Endothelial cell of umbilical vein (primary cell): ENCODE measurements at regions not wholly inside any gene's neighbourhood (a gene's known extent, or its start where the extent isn't known, plus 50 kb on each side); places are given as distances from the start of the nearest gene placed in this dataset.

Experiments used
- BruUV-seq: library from RNA; stranded (reverse); fragments of 400-500 nt; replicated peaks from 2 replicates; lab custom pipeline; 2021; lab: Mats Ljungman, UMichigan
- CTCF ChIA-PET: fragments of 300-600, 350-600 bp; sonication (Branson Sonifier 250); formaldehyde crosslinking; loops from one replicate; lab custom pipeline; 2021; ENCODE audit warnings: antibody characterized with exemption, inconsistent platforms; lab: Charles Lee
- POLR2A ChIA-PET: fragments of 300-600, 350-600 bp; sonication (Branson Sonifier 250); formaldehyde crosslinking; loops from one replicate; lab custom pipeline; 2021; ENCODE audit warnings: antibody characterized with exemption, inconsistent platforms; lab: Charles Lee
- DNase-seq: peaks from one replicate; pipeline ENCODE4 v3.0.0-alpha.2; 2011; ENCODE audit warnings: low read depth, low spot score
- FAIRE-seq: peaks from 2 replicates; lab custom pipeline; 2011; peaks lifted over from hg19 to GRCh38; lab: Jason Lieb, UNC
- H2AFZ ChIP-seq: 2 replicates; pipeline ENCODE4 v1.6.0; 2012; ENCODE audit warnings: low read depth, low read length, control low read depth, inconsistent platforms
- H3K27ac ChIP-seq: 2 replicates; pipeline ENCODE4 v1.5.1; 2011; ENCODE audit warnings: low read depth, mild to moderate bottlenecking, control low read depth, low read length, moderate library complexity; ENCODE audit not compliant: insufficient read depth
- H3K27me3 ChIP-seq, 2 experiments: 2 replicates each; pipeline versions ENCODE4 v1.6.0 to v1.6.1; 2011; ENCODE audit warnings: low read length in 2 of 2, mixed read lengths in 1 of 2; ENCODE audit not compliant: control insufficient read depth in 2 of 2, insufficient read depth in 2 of 2
- H3K36me3 ChIP-seq, 2 experiments: 2 replicates in 1 of 2; 3 replicates in 1 of 2; pipeline ENCODE4 v1.5.1; 2011; ENCODE audit warnings: low read length in 2 of 2, mild to moderate bottlenecking in 1 of 2, moderate library complexity in 1 of 2; ENCODE audit not compliant: control insufficient read depth in 2 of 2, insufficient read depth in 2 of 2; ENCODE audit errors: extremely low read depth in 1 of 2
- H3K4me1 ChIP-seq: 3 replicates; pipeline ENCODE4 v1.5.1; 2011; ENCODE audit warnings: mild to moderate bottlenecking, low read length; ENCODE audit not compliant: control insufficient read depth, insufficient read depth; ENCODE audit errors: extremely low read depth
- H3K4me2 ChIP-seq: 2 replicates; pipeline ENCODE4 v1.6.1; 2011; ENCODE audit warnings: low read length, control low read depth, mixed read lengths; ENCODE audit not compliant: insufficient read depth
- H3K4me3 ChIP-seq, 3 experiments: fragments of 200-600 bp in 1 of 3; sonication (generic), shearing (Covaris generic) in 1 of 3; replicated peaks in 1 of 3; 2 replicates each; pipeline ENCODE4 v1.5.1; 2011 to 2016; ENCODE audit warnings: control low read depth in 3 of 3, low read length in 3 of 3, mild to moderate bottlenecking in 2 of 3, inconsistent platforms in 1 of 3, low read depth in 1 of 3, moderate library complexity in 1 of 3; ENCODE audit not compliant: insufficient read depth in 1 of 3
- H3K79me2 ChIP-seq: 2 replicates; pipeline ENCODE4 v1.6.0; 2012; ENCODE audit warnings: low read length, inconsistent platforms; ENCODE audit not compliant: control insufficient read depth, insufficient read depth
- H3K9ac ChIP-seq: replicated peaks from 2 replicates; pipeline ENCODE3; 2011; ENCODE audit warnings: low read length, control low read depth; ENCODE audit not compliant: insufficient read depth; ENCODE audit errors: extremely low read depth
- H3K9me1 ChIP-seq: replicated peaks from 3 replicates; pipeline ENCODE4 v1.6.0; 2011; ENCODE audit warnings: mild to moderate bottlenecking, low read length; ENCODE audit not compliant: control insufficient read depth, insufficient read depth; ENCODE audit errors: extremely low read depth
- H3K9me3 ChIP-seq: replicated peaks from 2 replicates; pipeline ENCODE4 v1.5.1; 2012; ENCODE audit warnings: low read length, inconsistent platforms; ENCODE audit not compliant: control insufficient read depth, insufficient read depth
- H4K20me1 ChIP-seq: replicated peaks from 2 replicates; pipeline ENCODE3; 2011; ENCODE audit warnings: mild to moderate bottlenecking, low read length; ENCODE audit not compliant: control insufficient read depth, insufficient read depth; ENCODE audit errors: extremely low read depth
- EZH2 ChIP-seq: IDR thresholded peaks from 2 replicates; pipeline ENCODE4 v1.6.1; 2012; ENCODE audit warnings: borderline replicate concordance, low read depth, mild to moderate bottlenecking, moderate library complexity, low read length, inconsistent platforms; ENCODE audit not compliant: severe bottlenecking
- FOS ChIP-seq: IDR thresholded peaks from 2 replicates; pipeline ENCODE4 v1.6.1; 2011; ENCODE audit warnings: mild to moderate bottlenecking, low read length, moderate library complexity, borderline replicate concordance; ENCODE audit not compliant: insufficient read depth
- GATA2 ChIP-seq: IDR thresholded peaks from 2 replicates; pipeline ENCODE4 v1.7.0; 2011; ENCODE audit warnings: low read depth, mild to moderate bottlenecking, moderate library complexity, mixed read lengths, low read length; ENCODE audit not compliant: insufficient read length, insufficient read depth
- JUN ChIP-seq: IDR thresholded peaks from 2 replicates; pipeline ENCODE4 v1.6.1; 2011; ENCODE audit warnings: borderline replicate concordance, low read depth; ENCODE audit not compliant: insufficient read length, insufficient read depth
- MYC ChIP-seq: IDR thresholded peaks from one replicate; pipeline ENCODE4 v1.6.1; 2011; ENCODE audit warnings: mild to moderate bottlenecking, low read depth, low read length
- POLR2A ChIP-seq: IDR thresholded peaks from 2 replicates; pipeline ENCODE4 v1.6.1; 2012; ENCODE audit warnings: low read depth, mild to moderate bottlenecking, control low read depth, low read length
- POLR2AphosphoS5 ChIP-seq: IDR thresholded peaks from 2 replicates; pipeline ENCODE4 v1.6.1; 2012; ENCODE audit warnings: low read depth, mild to moderate bottlenecking, control low read depth, low read length, moderate library complexity; ENCODE audit not compliant: insufficient read depth
- dilution Hi-C: fragments of 300-500 bp; cut with MboI; formaldehyde crosslinking; loops from one replicate; pipeline ENCODE4 v1.15.0; 2019; ENCODE audit warnings: low sequenced_read_pairs; ENCODE audit not compliant: extremely low pct_ligation_motif_present
- intact Hi-C: fragments of 100-400 bp; cut with micrococcal nuclease; formaldehyde crosslinking; loops from one replicate; pipeline ENCODE4 v1.10.0; 2022
- TF ChIP-seq, protein P1 (sequence below), 2 donors: IDR thresholded peaks; 1 replicate in 1 of 2; 2 replicates in 1 of 2; pipeline ENCODE4 v1.5.1; 2011; ENCODE audit warnings: low read length in 2 of 2, mild to moderate bottlenecking in 2 of 2, moderate library complexity in 2 of 2, control low read depth in 1 of 2, inconsistent platforms in 1 of 2, low read depth in 1 of 2; ENCODE audit not compliant: insufficient read depth in 1 of 2; ENCODE audit errors: extremely low read depth in 1 of 2
- TF ChIP-seq, protein P2 (sequence below): IDR thresholded peaks from 2 replicates; pipeline ENCODE4 v1.6.1; 2011; ENCODE audit not compliant: insufficient read depth, insufficient read length

DNA sequence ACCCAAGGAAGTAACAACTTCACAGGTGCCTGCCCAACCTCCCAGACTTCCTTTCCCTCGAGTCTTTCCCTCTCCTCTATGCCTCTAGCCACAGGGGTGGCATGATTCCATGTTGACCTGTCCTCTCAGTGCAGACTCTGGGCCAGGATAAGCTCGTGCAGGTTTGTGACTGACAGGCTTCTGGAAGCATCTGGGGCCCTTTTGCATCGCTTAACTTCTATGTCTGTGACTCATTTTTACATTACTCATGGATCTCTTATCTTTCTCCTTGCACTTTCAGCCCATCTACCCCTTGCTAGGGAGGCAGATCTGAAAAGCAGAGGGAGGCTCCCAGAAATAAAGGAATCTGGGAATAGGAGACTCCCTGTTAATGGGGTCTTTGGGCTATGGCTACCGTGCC, 98.5 kb upstream of the RIOK3 start:
- no peaks in the 10 kb centered on the region for H3K79me2 ChIP-seq
- H3K36me3 ChIP-seq = no peaks in the 10 kb centered on the region
- intact Hi-C loops (no loop called here), dilution Hi-C loops (no loop called here)
- H3K27ac ChIP-seq = peak overlapping the region; percentile 8
- no TSS peak for BruUV-seq
- POLR2A ChIA-PET = interaction anchor here (0.7 kb wide), 1 partner anchor 86 kb away, joined by 3 read pairs; no protein-coding TSS in a partner anchor
- peak; percentile 51 for DNase-seq
- no peaks in the 10 kb centered on the region for H4K20me1 ChIP-seq
- H3K9ac ChIP-seq = no peak overlapping the region
- H3K9me3 ChIP-seq = no peaks in the 10 kb centered on the region
- TF ChIP-seq FOS (peak; percentile 71), POLR2A (no peak), GATA2 (peak; percentile 75), JUN (peak; percentile 48)
- H3K4me2 ChIP-seq = no peak overlapping the region
- no peak overlapping the region for H3K4me3 ChIP-seq
- H3K9me1 ChIP-seq = no peaks in the 10 kb centered on the region
- peaks cover 10% of the 10 kb centered on the region for H3K4me1 ChIP-seq
- no peaks in the 10 kb centered on the region for H3K27me3 ChIP-seq
- H2AFZ ChIP-seq = no peak overlapping the region
- CTCF ChIA-PET = interaction anchor here (1.1 to 1.6 kb wide), 2 partner anchors 11 to 116 kb away, joined by 3 read pairs; no protein-coding TSS in a partner anchor
- peak; percentile 72 for FAIRE-seq

DNA sequence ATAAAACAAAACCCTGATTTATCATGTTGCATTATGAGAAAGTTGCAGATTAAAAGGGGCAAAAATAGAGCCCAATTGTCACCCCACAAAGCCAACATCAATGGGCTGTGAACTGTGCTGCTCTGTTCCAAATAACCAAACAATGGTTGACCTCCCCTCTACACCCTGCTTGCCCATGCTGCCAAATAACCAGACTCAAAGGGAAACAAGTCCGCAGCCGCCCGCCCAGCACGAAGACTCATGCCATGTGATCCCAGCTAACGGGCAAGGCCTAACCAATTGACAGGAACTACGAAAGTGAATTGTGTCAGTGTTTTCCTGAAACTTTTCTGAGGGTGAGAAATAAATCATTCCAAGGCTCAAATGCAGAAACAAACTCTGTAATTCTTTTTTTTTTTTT, 97.9 kb upstream of the RIOK3 start:
- Histone ChIP-seq H3K79me2 (no peaks in the 10 kb centered on the region), H2AFZ (no peak overlapping the region), H3K27ac (no peak overlapping the region), H3K4me3 (no peak overlapping the region), H3K9me1 (no peaks in the 10 kb centered on the region), H3K9ac (no peak overlapping the region), H4K20me1 (no peaks in the 10 kb centered on the region), H3K36me3 (no peaks in the 10 kb centered on the region), H3K9me3 (no peaks in the 10 kb centered on the region), H3K4me2 (no peak overlapping the region), H3K4me1 (peaks cover 10% of the 10 kb centered on the region), H3K27me3 (no peaks in the 10 kb centered on the region)
- dilution Hi-C loops (no loop called here), intact Hi-C loops (no loop called here)
- BruUV-seq = no TSS peak
- no peak for FAIRE-seq
- POLR2A ChIA-PET = interaction anchor here (0.7 kb wide), 2 partner anchors 87 to 110 kb away, joined by 3 read pairs; no protein-coding TSS in a partner anchor
- peak; percentile 72 for DNase-seq
- TF ChIP-seq FOS (no peak), POLR2AphosphoS5 (no peak), JUN (no peak), EZH2 (no peak), GATA2 (no peak), MYC (no peak), POLR2A (no peak)
- TF ChIP-seq, protein P1, sequence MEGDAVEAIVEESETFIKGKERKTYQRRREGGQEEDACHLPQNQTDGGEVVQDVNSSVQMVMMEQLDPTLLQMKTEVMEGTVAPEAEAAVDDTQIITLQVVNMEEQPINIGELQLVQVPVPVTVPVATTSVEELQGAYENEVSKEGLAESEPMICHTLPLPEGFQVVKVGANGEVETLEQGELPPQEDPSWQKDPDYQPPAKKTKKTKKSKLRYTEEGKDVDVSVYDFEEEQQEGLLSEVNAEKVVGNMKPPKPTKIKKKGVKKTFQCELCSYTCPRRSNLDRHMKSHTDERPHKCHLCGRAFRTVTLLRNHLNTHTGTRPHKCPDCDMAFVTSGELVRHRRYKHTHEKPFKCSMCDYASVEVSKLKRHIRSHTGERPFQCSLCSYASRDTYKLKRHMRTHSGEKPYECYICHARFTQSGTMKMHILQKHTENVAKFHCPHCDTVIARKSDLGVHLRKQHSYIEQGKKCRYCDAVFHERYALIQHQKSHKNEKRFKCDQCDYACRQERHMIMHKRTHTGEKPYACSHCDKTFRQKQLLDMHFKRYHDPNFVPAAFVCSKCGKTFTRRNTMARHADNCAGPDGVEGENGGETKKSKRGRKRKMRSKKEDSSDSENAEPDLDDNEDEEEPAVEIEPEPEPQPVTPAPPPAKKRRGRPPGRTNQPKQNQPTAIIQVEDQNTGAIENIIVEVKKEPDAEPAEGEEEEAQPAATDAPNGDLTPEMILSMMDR (IDR thresholded peaks at IDR 0.05; ENCODE audit: extremely low read depth in 1 of 2, insufficient read depth in 1 of 2, low read depth in 1 of 2, low read length in 2 of 2) = no peak
- TF ChIP-seq, protein P2, sequence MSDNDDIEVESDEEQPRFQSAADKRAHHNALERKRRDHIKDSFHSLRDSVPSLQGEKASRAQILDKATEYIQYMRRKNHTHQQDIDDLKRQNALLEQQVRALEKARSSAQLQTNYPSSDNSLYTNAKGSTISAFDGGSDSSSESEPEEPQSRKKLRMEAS = no peak
- CTCF ChIA-PET = interaction anchor here (1.1 to 1.6 kb wide), 2 partner anchors 11 to 116 kb away, joined by 3 read pairs; no protein-coding TSS in a partner anchor
